ENCODE measurements at regions not wholly inside any gene's neighbourhood (a gene's known extent, or its start where the extent isn't known, plus 50 kb on each side); places are given as distances from the start of the nearest gene placed in this dataset.

- TF ChIP-seq CTCF (IDR thresholded peaks at IDR 0.05) (no peak), POLR2A (IDR thresholded peaks at IDR 0.05) (no peak), EP300 (IDR thresholded peaks at IDR 0.05) (no peak)
Observed at GRCh38 chr14:51600658-51601057, 51.1 kb upstream of the FRMD6 start.

Measured in sigmoid colon (tissue), 4 donors.